Thymus (tissue), 11 donors: ENCODE measurements at regions not wholly inside any gene's neighbourhood (a gene's known extent, or its start where the extent isn't known, plus 50 kb on each side); places are given as distances from the start of the nearest gene placed in this dataset.
A peak's percentile ranks its signal among the peaks of the same experiment; 100 is the strongest.

Experiments used
- DNase-seq, 9 donors: peaks; one replicate each; pipeline ENCODE4 v3.0.0-alpha.2; 2013; ENCODE audit warnings: low spot score in 9 of 9, low read depth in 6 of 9, missing footprints in 1 of 9
- H3K27ac ChIP-seq, 2 donors: one replicate each; pipeline ENCODE4 v1.5.1; 2013; ENCODE audit warnings: control low read depth in 1 of 2, low read depth in 1 of 2, low read length in 1 of 2, mild to moderate bottlenecking in 1 of 2, moderate library complexity in 1 of 2
- H3K27me3 ChIP-seq, 2 donors: one replicate each; pipeline ENCODE4 v1.5.1; 2013; ENCODE audit warnings: low read length in 1 of 2; ENCODE audit not compliant: control insufficient read depth in 2 of 2, insufficient read depth in 1 of 2
- H3K36me3 ChIP-seq, 2 donors: one replicate each; pipeline ENCODE4 v1.5.1; 2013; ENCODE audit warnings: low read length in 1 of 2, mild to moderate bottlenecking in 1 of 2, moderate library complexity in 1 of 2; ENCODE audit not compliant: control insufficient read depth in 2 of 2, insufficient read depth in 2 of 2
- H3K4me1 ChIP-seq, 2 donors: one replicate each; pipeline ENCODE4 v1.5.1; 2013; ENCODE audit warnings: low read length in 2 of 2; ENCODE audit not compliant: control insufficient read depth in 2 of 2, insufficient read depth in 2 of 2
- H3K4me3 ChIP-seq, 2 donors: one replicate each; pipeline ENCODE4 v1.5.1; 2013; ENCODE audit warnings: low read length in 2 of 2, control low read depth in 1 of 2, mild to moderate bottlenecking in 1 of 2
- H3K9me3 ChIP-seq, 2 donors: one replicate each; pipeline ENCODE4 v1.5.1; 2013; ENCODE audit warnings: low read length in 1 of 2, mild to moderate bottlenecking in 1 of 2; ENCODE audit not compliant: control insufficient read depth in 2 of 2, insufficient read depth in 1 of 2
- WGBS: extraction: QIAGEN DNeasy Blood & Tissue Kit; methylation state at CpG from one replicate; pipeline ENCODE4 v1.1.7; 2013; 5-methylcytosine and 5-hydroxymethylcytosine counted together
- donor health status: healthy.

DNA sequence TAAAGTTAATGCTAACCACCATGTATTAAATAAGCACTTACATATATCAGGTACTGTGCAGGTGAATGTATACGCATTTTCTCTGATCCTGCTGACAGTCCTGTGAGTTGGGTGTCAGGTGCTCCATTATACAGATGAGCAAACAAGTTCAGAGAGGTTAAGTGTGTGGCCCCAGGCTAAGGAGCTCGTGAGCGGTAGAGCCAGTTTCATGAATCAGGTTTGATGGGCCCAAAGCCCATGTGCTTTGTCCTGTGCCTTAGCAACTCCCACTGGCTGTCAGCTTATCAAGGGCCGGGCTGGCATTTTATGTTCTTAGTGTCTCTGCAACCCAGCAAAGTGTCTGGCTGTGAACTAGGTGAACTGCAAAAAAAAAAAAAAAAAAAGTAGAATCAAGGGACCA lies 701.2 kb upstream of the TBX3 start:
- WGBS: 91% methylated on average over 4 of the region's 4 CpGs

DNA sequence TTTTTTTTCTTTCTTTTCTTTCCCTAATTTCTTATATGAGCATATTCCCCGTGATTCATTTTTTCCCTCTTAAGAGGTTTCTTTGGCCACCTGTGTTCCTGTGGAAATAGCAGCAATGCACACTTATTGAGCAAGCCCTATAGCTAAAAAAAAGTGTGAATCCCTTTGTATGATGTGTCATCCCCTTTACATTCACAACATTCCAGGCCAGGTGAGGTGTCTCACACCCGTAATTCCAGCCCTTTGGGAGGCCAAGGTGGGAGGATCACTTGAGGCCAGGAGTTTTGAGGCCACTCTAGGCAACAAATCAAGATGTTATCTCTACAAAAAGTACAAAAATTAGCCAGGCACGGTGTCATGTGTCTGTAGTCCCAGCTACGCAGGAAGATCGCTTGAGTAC lies 700.4 kb upstream of the TBX3 start:
- no peak for DNase-seq
- H3K4me1 ChIP-seq: peaks cover 0 to 8% of the 10 kb centered on the region in 2 donors
- H3K4me3 ChIP-seq: no peak overlapping the region
- H3K36me3 ChIP-seq: no peaks in the 10 kb centered on the region
- peaks cover 0 to 5% of the 10 kb centered on the region in 2 donors for H3K27me3 ChIP-seq
- no peak overlapping the region for H3K27ac ChIP-seq
- H3K9me3 ChIP-seq: no peaks in the 10 kb centered on the region
- WGBS: 91% methylated on average over 5 of the region's 5 CpGs

More for the DNA sequence above, 701.2 kb upstream of the TBX3 start:
- no peak for DNase-seq
- Histone ChIP-seq H3K27me3 (peaks cover 0 to 5% of the 10 kb centered on the region in 2 donors), H3K4me3 (no peak overlapping the region), H3K36me3 (no peaks in the 10 kb centered on the region), H3K4me1 (peaks cover 0 to 6% of the 10 kb centered on the region in 2 donors), H3K9me3 (no peaks in the 10 kb centered on the region), H3K27ac (no peak overlapping the region)

DNA sequence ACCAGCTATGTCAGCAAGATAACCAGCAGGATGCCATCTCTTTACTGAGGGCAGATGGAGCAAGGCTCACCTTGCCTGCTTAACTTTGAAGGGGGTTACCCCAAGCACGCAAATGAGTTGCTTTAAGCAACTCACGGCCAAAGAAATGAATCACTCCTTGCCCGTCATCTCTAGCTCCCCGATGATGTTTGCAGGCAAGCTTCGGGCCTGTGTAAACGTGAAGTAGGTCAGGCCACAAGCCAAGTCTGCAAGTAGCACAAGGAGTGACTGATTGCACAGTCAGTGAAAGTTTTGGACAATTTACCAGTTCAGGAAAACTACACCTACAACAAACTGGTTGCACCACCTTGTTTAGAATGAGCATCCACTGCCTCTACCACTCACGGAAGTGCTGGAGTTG lies 699.7 kb upstream of the TBX3 start:
- no peaks in the 10 kb centered on the region for H3K36me3 ChIP-seq
- H3K4me3 ChIP-seq: no peak overlapping the region
- H3K27me3 ChIP-seq: peaks cover 0 to 5% of the 10 kb centered on the region in 2 donors
- H3K9me3 ChIP-seq: no peaks in the 10 kb centered on the region
- DNase-seq: peak in 1 of 9 donors; percentile 27
- 94% methylated on average over 7 of the region's 7 CpGs for WGBS
- peak overlapping the region in 1 of 2 donors; percentile 37 for H3K27ac ChIP-seq
- peaks cover 0 to 8% of the 10 kb centered on the region in 2 donors for H3K4me1 ChIP-seq

DNA sequence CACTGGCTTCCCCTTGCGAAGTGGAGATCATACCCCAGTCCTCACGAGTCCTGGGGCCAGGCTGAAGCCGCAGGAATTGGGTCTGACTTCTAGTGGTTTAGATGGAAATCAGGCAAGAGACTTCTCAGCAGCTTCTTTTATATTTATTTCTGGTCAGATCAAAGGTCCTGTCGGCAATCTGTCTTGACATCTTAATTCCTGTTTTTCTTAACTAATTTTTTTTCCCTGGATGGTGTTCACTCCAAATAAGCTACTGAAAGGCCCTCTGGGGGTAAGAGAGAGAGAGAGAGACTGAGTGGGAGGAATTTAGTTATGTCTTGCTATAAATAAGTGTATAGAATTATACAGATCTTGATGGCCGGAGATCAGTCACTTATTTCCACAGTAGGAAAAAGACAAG lies 698.7 kb upstream of the TBX3 start:
- peaks cover 0 to 8% of the 10 kb centered on the region in 2 donors for H3K4me1 ChIP-seq
- no peaks in the 10 kb centered on the region for H3K36me3 ChIP-seq
- 88% methylated on average over 5 of the region's 5 CpGs for WGBS
- no peaks in the 10 kb centered on the region for H3K9me3 ChIP-seq
- H3K27me3 ChIP-seq: peaks cover 0 to 5% of the 10 kb centered on the region in 2 donors
- no peak overlapping the region for H3K27ac ChIP-seq
- DNase-seq: no peak
- no peak overlapping the region for H3K4me3 ChIP-seq

DNA sequence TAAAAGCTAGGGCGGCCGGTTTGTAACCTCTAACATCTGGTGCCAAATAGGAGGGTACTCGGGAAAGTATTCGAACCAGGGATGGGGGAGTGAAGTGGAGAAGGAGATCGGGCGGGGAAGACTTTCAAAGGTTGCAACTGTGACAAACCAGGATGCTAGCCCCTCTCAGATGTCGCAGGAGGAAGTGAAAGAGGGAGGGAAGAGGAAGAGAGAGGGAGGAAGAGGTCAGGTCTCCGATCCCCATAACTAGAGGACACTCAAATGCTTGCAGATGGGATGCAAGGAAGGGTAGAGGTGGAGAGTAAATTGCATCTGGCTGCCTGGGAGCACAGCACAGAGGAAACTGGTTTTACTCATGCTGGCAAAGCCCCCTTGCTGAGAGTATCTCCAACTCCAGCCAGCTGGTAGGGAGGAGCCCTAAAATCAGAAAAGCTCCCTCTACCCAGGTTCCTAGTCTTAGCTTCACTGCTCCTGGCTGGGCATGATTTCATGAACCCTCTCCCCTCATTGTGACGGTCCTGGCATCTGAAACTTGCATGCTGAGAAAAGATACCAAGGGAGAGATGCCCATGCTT lies 696.7 kb upstream of the TBX3 start:
- DNase-seq: no peak
- 44% methylated on average over 9 of the region's 9 CpGs for WGBS
- no peaks in the 10 kb centered on the region for H3K9me3 ChIP-seq

DNA sequence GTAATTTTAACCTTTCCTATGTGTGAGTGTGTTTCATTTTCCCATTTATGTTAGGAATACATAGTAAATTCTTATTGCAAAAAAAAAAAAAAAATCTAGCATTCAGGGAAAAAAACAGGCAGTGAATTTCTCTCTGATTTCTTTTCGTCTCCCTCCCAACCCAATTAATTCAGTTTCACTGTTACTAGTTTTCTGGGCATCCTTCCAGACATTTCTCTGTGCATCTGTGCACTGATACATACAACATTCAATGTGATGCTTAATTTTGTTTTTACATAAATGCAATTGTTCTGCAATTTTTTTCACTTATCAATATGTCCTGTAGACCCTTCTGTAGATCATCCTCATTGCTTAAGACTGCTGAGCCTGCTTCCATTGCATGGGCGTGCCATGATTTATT lies 694.3 kb upstream of the TBX3 start:
- Histone ChIP-seq H3K27ac (no peak overlapping the region), H3K4me1 (peaks cover 0 to 28% of the 10 kb centered on the region in 2 donors), H3K36me3 (no peaks in the 10 kb centered on the region), H3K9me3 (no peaks in the 10 kb centered on the region), H3K4me3 (no peak overlapping the region), H3K27me3 (peaks cover 0 to 7% of the 10 kb centered on the region in 2 donors)
- DNase-seq: no peak
- WGBS: 77% methylated on average over 2 of the region's 2 CpGs

More for the DNA sequence above, 696.7 kb upstream of the TBX3 start:
- no peaks in the 10 kb centered on the region for H3K36me3 ChIP-seq
- peaks cover 0 to 7% of the 10 kb centered on the region in 2 donors for H3K27me3 ChIP-seq
- H3K4me1 ChIP-seq: peaks cover 0 to 15% of the 10 kb centered on the region in 2 donors
- H3K27ac ChIP-seq: no peak overlapping the region
- no peak overlapping the region for H3K4me3 ChIP-seq

DNA sequence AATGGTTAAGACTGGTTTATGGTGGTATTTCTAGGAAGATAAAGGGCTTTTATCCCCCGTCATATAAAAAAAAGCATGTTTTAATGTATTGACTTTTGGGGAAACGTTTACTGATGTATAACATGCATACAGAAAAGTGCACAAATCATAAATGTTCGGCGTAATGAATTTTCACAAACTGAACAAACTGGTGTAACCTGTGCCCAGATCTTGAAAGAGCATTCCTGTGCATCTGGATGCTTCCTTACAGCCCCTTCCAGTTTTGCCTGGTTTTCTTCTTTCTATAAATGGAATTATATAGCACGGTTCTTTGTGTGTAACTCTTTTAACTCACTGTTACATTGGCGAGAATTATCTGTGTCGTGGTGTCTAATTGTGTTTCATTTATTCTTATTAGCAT lies 693.8 kb upstream of the TBX3 start:
- no peak for DNase-seq
- Histone ChIP-seq H3K4me1 (peaks cover 0 to 28% of the 10 kb centered on the region in 2 donors), H3K36me3 (no peaks in the 10 kb centered on the region), H3K27me3 (peaks cover 0 to 7% of the 10 kb centered on the region in 2 donors), H3K4me3 (no peak overlapping the region), H3K27ac (no peak overlapping the region), H3K9me3 (no peaks in the 10 kb centered on the region)
- 94% methylated on average over 7 of the region's 7 CpGs for WGBS

DNA sequence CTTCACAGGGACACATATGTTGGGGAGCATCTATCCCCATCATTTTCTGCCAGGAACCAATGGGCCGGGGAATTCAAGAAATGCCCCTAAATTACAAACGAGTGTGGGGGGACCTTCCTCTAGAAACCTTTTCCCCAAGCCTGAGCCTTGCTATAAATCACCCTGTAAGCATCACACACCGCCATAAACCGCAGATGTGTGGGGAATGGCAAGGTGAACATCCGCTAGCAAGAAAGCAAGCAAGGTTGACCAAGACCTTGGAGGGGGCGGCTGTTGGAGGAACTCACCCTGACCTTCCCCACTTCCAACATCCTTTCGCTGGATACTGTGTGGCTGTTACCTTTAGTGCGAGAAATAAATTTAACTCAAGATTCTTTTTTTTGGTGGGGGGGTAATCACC lies 693.3 kb upstream of the TBX3 start:
- no peak for DNase-seq
- WGBS: 95% methylated on average over 8 of the region's 8 CpGs
- Histone ChIP-seq H3K27ac (no peak overlapping the region), H3K27me3 (peaks cover 0 to 7% of the 10 kb centered on the region in 2 donors), H3K4me1 (peaks cover 0 to 28% of the 10 kb centered on the region in 2 donors), H3K36me3 (no peaks in the 10 kb centered on the region), H3K4me3 (no peak overlapping the region), H3K9me3 (no peaks in the 10 kb centered on the region)

DNA sequence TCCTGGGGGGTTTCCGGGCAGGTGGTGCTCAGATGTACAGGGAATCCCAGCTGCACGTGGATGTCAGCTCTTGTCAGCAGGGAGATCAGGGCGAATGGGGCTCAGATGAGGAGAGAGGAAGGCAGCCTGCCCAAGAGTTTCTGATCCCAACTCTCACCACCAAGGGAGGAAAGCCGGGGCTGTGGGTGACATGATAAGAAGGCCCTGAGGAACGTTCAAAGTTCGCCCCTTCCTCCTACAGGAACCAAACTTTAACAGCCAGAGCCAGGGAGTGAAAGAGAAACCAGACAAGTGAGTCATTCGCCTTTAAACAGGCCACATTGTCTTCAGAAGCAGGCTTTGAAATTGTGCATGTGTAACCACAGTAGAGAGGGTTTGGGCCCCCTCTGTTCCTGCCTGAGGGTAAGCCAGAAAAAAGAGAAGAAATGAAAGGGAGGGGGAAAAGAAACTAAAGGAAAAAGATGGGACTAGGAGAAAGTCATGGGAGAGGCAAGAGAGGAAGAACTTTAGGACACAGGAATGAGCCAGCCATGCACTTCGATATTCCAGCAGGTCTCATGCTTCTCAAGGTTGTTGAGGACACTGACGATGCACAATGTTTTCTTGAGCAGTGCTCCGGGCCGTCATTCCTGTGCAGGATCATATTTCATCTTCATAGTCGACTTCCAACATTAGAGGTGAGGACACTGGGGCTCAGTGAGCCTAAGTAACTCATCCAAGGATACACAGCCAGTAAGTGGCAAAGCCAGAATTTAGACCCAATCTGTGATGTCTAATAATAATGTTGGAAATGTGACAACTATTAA lies 691.4 kb upstream of the TBX3 start:
- peak overlapping the region in 1 of 2 donors; percentile 74 for H3K27ac ChIP-seq

More for the DNA sequence above, 691.4 kb upstream of the TBX3 start:
- peak; percentile 20 to 78 (median 38) for DNase-seq
- Histone ChIP-seq H3K27me3 (peaks cover 0 to 4% of the 10 kb centered on the region in 2 donors), H3K4me3 (no peak overlapping the region), H3K9me3 (no peaks in the 10 kb centered on the region), H3K4me1 (peaks cover 0 to 25% of the 10 kb centered on the region in 2 donors), H3K36me3 (no peaks in the 10 kb centered on the region)
- 48% methylated on average over 12 of the region's 12 CpGs for WGBS
